Hematopoietic multipotent progenitor cell (in vitro differentiated cells): ENCODE measurements at regions not wholly inside any gene's neighbourhood (a gene's known extent, or its start where the extent isn't known, plus 50 kb on each side); places are given as distances from the start of the nearest gene placed in this dataset.

Experiments
- DNase-seq, 3 donors: peaks; one replicate each; pipeline ENCODE4 v3.0.0-alpha.2; 2011 to 2015; ENCODE audit warnings: low read depth in 2 of 3, low spot score in 2 of 3

DNA sequence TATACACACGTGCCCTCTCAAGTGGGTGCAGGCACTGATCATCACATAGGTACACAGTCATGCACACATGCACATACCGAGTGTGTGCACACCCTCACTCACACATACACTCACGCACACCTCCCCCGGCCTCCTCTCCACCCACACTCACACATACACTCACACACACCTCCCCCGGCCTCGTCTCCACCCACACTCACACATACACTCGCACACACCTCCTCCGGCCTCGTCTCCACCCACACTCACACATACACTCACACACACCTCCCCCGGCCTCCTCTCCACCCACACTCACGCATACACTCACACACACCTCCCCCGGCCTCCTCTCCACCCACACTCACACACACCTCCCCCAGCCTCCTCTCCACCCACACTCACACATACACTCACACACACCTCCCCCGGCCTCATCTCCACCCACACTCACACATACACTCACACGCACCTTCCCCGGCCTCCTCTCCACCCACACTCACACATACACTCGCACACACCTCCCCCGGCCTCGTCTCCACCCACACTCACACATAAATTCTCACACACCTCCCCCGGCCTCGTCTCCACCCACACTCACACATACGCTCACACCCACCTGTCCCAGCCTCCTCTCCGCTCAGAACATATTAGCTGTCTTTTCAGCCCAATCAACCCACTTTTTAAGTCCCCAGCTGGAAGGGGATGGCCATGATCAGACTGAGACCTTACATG is 105.2 kb upstream of the VSTM2B start:
- no peak for DNase-seq

DNA sequence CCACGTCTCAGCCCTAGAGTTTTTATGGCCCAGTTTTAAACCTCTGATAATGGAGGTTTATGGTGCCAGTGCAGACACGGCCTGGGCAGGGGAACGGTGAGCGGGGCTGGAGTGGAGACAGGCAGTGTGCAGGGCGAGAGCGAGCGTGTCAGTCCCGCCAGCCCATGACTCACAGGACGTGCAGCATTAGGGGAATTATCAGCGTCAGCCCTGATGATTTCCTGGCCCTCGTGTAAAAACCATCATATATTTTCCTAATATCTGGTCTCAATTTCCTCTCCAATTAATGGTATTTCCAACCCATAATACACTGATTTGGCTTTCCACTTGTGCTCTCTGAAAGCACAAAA is 104.6 kb upstream of the VSTM2B start:
- no peak for DNase-seq

DNA sequence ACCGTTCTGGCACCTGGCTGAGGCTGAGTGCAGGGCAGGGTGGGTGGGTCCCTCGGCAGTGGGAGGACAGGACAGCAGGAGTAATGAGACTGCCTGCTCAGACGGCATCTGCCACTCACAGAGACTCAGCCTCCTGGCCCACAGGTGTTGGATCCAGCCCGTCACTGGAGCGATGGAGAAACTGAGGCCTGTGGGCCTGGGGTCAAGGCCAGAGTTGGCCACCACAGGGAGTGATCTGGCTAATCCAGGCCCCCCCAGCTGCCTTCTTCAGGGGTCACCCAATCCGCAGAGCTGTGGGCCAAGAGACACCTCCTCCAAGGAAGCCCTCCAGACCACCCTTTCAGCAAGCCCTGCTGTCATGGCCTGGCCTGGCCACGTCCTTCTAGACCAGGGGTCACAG is 103.7 kb upstream of the VSTM2B start:
- no peak for DNase-seq

DNA sequence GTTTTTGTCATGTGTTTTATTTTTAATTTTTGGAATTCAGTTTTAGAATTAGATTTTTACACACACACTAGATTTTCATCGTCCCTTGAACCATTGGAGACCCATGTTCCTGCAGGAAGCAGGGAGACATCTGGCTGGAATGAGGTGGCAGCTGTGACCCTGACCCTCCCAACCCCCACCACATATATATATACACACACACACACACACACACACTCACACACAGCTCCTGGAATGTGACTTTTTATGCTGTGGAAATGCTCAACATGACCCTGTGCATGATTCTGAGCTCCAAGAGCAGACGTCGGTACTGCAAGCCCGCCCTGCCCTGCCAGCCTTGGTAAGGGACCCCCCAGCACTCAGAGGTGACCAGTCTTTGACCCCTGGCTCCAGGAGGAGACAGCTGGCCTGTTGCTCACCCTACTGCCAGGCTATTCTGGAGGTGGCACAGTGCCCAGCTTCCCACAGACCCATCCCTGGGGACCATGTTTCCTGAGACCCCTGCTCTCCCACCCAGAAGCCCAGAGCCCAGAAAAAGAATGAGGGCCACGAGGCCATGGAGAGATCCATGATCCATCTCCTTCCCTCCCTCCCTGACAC is 103.2 kb upstream of the VSTM2B start:
- no peak for DNase-seq

DNA sequence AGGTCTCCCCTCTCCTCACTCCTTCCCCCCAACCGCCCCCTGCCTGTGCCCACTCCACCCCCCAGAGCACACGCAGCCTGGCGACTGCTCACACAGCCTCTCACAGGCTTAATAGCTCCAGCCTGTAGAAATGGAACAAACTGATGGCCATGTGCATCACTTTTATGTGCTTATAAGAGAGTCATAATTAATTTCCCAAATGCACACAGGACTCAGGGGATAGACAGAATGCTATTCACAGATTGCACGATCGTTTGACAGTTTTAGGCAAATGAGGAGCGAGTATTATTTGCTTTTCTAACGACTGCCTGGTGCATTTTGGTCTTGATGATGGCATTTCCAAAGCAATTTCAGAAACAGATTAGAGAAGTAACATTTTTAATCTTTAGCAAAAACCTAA is 97.7 kb upstream of the VSTM2B start:
- no peak for DNase-seq

DNA sequence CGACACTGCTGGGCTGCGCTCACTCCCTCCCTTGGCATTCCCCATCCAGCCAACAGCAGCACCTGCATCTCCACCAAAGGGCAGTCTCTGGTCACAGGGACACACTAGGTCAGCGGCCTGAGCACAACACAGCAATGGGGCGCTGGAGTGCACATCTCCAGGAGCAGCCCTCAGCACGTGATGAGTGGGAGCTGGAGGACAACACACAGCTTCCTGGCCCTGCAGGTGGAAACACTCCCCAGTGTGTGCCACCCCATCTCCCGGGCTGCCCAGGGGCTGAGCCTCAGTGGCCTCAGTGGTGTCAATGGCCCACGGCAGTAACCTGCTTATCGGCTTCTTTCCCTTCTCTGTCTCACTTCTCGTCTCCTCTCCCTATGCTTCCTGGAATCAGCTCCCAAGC is 96.8 kb upstream of the VSTM2B start:
- no peak for DNase-seq

GRCh38 chr19:29429581-29429980 is 96.2 kb upstream of the VSTM2B start:
- DNase-seq = no peak

GRCh38 chr19:29431332-29431731 is 94.5 kb upstream of the VSTM2B start:
- no peak for DNase-seq

GRCh38 chr19:29432677-29433076 is 93.1 kb upstream of the VSTM2B start:
- no peak for DNase-seq

DNA sequence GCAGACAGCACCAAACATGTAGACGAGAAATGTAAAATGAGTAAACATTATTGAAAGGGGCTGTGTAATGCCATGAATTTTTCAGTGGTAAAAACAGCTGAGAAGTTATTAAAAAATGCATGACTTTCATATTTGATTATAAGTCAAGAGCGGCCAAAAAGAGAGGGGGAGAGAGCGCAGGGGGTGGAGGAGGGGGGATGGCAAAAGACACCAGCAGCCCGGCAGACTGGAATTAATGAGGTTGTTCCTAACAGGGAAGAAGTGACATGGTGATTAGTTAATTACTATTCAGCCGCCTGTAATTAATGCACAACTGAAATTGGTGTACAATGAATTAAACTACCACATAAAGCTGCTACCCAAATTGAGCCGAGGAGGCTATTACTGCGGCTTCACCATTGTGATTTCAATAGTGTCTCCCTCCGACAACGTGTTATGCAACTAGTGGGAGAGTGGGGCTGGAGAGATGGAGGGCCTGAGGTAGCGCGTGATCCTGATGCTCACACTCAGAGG is 89.1 kb upstream of the VSTM2B start:
- no peak for DNase-seq

- no peak for DNase-seq
Measured at GRCh38 chr19:29439021-29439420, 86.8 kb upstream of the VSTM2B start.

DNA sequence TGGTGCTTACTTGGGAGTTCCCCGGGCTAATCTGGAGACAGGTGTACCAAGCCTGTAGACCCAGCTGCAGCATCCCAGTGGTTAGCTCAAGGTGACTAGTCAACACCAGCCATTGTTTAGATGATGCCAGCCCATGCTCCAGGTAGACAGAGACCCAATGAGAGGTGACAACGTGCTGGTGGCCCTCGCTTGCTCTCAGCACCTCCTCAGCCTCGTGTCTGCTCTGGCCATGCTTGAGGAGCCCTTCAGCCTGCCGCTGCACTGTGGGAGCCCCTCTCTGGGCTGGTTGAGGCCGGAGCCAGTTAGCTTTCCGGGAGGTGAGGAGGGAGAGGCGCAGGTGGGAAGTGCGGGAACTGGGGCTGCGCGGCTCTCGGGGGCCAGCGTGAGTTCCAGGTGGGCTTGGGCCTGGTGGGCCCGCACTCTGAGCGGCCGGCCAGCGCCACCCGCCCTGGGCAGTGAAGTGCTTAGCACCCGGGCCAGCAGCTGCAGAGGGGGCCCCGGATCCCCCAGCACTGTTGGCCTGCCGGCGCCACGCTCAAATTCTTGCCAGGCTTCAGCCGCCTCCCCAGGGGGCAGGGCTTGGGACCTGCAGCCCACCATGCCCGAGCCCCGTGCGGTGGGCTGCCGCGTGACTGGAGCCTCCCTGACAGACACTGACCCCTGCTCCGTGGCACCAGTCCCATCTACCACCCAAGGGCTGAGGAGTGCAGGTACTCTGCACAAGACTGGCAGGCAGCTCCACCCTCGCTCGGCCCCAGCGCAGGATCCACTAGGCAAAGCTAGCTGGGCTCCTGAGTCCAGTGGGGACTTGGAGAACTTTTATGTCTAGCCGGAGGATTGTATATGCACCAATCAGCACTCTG is 85.9 kb upstream of the VSTM2B start:
- no peak for DNase-seq

DNA sequence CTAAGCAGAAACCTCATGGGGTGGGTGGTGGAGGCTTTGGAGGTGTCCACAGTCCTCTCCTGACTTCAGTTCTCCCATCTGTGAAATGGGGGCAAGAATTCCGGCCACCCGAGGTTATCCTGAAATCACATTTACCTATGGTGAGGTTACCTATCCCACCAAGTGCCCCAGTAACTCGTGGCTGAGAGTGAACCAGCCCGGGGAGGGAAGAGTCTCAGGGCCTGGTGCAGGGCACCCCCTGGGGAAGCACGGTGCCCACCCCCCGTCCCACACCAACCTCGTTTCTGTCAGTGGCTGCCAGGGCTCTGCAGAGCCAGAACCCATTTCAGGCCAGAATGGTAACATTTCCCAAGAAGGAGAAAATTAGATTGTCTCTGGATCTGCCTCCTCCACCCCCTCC is 83.7 kb upstream of the VSTM2B start:
- DNase-seq = no peak

- DNase-seq = no peak
Measured at GRCh38 chr19:29442910-29443309, 82.9 kb upstream of the VSTM2B start.

DNA sequence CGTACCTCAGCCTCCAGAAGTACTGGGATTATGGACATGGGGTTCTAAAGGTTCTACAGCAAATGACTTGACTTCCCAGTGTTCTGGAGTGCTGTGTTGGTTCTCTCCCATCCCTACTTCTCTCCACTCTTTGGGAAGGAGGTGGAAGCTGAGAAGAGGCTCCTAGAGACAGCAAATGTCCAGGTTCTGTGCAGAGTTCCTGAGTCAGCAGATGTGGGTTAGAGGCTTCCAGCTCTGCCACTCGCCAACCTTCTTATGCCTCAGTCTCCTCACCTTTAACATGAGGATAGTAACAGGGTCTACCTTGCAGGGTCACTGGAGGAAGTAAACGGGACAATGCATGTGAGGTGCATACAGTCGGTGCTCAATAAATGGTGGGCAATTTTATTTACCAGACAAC is 80.5 kb upstream of the VSTM2B start:
- no peak for DNase-seq

DNA sequence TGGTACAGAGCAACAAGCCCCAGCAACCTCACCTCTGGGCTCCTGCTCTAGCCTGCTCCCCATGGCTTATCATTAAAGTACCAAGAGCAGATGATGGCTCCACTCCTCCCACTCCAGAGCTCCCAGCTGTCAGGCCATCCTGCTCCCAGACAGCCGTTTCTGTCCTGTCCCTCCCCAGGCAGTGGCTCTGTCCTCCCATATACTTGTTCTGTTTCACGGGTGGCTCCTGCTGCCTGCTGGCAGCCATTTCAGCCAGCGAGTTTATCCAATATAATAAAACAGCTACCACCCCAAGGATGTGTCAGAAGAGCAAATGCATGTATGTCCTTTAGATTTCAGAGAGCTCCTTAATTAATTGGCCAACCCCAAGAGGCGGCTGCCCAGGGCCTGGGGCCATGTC is 79.4 kb upstream of the VSTM2B start:
- DNase-seq = no peak

DNA sequence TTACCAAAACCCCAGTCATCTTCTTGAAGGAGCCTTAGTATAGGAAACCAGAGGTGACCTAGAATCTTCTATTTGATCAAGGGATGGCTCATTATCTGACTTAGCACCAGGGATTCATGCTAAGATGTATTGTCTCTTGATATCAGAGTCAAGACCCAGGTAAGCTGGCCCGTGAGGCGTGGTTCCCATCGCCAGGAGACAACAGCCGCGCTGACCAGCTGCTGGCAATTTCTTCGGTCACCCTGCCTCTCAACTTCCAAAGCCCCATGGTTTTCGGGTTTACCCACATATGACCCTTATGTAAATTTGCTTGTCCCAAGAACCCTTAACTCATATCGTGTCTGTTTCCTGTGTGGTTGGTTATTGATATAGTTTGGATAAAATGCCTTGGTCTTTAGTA is 77.7 kb upstream of the VSTM2B start:
- DNase-seq = no peak

DNA sequence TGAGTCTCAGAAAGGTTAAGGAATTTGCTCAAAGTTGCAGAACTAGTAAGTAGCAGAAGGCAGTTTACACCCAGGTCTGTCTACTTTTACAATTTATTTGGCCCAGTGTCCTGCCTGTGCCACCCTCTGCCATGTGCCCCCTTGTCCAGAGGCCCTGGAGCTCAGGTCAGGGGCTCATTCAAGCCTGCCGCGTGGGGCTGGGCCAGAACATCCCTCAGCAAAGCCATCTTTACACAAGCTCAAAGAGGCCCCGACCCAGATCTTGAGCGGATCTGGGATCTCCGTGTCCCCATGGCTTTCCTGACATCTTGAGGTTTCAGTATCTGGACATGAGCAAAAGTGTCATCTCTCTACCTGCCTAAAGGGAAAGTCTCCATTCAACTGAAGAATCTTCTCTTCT is 76.4 kb upstream of the VSTM2B start:
- DNase-seq = no peak

DNA sequence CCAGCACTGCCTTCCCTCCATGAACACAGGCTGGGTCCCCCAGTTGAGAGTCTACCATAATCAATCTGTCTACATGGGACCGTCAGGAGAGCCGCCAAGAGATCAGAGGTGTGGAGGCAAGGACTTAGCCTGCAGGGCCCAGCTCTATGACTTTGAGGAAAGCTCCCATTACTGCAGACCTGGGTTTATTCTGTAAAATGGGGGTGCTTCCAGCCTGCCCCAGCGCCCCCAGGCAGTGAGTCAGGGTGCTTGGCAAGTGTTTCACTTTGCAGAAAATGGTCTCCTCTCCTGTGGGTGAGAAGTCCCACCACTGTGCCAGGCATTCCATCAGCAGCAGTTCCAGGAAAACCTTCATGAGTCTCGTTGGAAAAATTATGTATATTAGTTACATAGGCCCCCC is 75.5 kb upstream of the VSTM2B start:
- no peak for DNase-seq

GRCh38 chr19:29450812-29451211 is 75.0 kb upstream of the VSTM2B start:
- no peak for DNase-seq

DNA sequence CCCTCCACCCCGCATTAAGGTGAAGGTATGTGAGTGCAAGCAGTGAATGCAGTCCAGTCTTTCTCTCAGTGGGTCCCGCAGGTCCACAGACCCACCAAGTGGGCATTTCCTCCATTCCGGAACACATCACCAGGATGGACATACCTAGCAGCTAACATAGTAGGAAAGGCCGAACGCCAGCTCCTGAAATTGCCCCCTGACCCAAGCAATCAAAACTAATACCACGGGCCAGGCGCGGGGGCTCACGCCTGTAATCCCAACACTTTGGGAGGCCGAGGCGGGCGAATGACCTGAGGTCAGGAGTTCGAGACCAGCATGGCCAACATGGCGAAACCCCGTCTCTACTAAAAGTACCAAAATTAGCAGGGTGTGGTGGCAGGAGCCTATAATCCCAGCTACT is 71.7 kb upstream of the VSTM2B start:
- no peak for DNase-seq

DNA sequence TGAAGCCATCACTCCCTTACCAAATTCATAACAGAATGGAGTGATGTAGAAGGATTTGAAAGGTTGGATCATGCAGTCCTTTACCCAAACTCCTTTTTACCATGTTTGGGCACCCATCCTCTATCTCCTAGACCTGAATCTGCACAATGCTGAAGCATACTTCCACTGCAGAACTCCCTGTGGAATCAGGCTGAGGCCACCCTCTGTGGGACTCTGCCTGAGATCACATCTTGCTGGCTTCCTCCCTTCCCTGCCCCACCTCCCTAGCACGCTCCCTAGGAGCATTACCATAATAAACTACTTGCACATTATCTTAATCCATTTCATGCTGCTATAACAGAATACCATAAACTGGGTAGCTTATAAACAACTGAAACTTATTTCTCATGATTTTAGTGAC is 68.4 kb upstream of the VSTM2B start:
- no peak for DNase-seq
